ENCODE measurements at regions not wholly inside any gene's neighbourhood (a gene's known extent, or its start where the extent isn't known, plus 50 kb on each side); places are given as distances from the start of the nearest gene placed in this dataset.

DNA sequence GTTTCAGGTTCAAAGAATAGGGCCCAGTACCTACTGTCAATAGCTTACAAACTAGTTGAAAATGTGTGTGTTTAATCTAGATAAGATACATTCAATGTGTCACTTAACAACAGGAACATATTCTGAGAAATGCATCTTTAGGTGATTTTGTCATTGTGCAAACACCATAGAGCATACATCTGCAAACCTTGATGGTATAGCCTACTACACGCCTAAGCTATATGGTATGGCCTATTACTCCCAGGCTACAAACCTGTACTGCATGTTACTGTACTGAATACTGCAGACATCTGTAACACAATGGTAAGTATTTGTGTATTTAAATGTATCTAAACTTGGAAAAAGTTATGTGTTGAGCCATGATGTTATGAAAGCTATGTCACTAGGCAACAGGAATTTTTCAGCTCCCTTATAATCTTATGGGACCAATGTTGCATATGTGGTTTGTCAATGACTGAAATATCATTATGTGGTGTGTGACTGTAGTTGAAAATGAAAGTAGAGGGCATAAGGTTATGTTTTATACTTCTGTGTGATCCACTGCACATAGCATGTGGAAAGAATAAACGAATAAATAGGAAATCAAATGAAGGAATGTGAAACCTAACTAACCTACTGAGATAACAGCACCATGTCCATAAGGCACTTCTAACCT is 129.0 kb upstream of the CAMK1G start:
- no peak for DNase-seq

DNA sequence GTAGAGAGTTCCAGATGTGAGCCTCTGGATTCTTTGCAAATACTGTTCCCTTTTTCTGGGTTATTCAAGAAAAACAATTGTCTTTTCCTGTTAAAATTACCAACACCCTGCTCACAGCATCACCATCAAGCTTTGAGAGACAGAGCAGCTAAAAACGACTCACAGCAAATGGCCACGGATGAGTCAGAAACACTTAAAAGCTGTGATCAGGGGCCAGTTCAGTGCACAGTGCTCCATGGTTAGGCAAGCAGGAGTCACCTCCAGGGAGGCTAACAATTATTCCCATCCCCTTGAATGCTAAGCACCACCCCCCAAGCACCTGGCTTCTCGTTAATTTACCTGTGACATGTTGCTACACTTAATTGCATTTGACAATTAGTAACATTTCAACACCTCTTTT is 128.4 kb upstream of the CAMK1G start:
- no peak for DNase-seq

DNA sequence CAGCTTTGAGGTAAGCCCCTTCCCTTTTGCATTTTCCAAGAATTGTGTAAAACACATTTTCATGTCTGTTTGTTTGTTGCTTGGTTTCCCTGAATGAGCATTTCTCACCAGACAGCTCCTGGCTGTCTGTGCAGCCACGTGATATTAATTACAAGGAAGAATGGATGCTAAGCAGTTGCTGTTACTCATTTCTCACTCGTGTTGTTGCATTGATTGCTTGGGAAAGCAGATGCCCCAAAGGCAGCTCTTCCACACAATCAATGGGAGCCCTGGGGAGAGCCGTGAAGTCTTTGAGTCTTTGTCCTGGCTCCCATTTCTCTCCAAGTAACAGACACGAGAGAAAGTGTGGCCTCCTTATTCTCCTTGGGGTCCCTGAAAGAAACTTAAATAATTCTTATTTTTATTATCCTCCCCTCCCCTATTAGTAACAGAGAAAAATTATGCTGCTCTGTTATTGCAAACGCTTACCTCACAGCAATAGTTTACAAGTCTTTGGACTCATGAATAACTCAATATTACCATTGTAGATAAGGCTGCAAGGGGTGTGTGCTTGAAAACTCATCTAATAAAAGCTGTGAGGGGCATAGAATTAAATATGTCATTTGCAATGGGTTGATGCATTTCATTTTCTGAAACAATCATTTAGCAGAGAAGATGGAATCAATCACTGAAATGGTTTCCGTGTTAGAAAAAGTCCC is 127.7 kb upstream of the CAMK1G start:
- no peak for DNase-seq

DNA sequence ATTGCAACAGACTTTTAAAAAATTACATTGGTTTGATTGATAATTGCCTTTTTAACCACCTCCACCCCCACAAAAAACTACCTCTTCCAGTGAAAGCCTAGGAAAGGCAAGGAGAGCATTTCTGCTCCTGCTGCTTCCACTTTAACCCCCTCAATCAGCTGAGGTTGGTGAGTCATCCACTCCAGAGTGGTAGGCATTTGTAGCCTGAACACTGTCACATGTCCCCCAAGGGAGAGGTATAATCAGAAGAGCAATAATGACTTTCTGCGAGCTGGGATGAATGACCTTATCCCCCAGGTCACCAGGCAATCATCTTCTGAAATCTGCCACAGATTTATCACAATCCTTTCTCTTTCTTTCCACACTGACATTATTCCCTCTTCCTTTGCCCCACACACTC is 126.6 kb upstream of the CAMK1G start:
- DNase-seq: no peak

DNA sequence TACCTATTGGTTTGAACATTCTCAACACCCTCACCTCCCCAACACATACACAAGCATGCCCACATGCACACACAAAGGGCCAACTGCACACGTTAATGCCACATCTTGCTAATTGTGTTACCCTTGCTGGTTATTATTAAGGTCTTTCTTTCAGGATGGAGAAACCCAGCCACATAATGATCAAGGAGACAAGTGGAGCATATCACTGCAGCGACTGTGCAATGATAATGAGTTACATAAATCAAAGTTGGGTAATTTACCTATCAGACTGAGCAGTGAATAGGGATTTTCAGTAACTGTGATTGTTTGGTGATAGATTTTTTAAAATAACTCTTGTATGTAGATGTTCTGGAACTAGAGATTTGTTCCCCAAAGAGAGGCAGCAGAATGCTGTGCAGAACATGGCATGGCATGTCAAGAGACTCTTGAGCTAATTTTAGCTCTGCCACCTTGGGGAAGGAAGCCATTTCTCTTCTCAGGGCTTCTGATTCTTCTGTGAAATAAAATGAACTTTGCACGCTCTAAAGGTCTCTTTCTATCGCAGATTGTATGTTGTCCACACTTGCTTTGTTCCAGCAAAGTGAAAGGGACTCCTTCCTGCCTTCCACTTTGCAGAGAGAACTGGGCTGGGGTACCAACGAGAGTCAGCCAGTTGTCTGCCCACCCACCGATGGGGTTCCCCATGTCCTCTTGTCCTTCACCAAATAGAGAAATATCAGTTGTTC is 126.0 kb upstream of the CAMK1G start:
- no peak for DNase-seq

DNA sequence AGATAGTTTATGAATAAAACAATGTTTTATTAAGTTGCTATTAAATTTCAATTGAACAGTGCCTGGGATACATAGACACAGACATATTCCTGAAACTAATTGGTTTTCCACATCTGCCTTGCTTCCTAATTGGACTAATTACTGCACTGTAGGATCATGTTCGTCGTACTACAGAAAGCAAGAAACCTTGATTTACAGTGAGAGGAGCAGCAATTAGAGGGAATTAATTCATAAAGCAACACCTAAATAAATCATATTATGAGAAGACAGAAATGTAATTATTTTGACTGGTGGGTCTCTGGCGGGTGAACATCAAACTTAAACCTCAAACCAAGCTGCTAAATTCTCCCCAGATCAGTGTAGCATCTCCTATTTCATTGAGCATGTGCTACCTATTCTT is 124.6 kb upstream of the CAMK1G start:
- DNase-seq: no peak

DNA sequence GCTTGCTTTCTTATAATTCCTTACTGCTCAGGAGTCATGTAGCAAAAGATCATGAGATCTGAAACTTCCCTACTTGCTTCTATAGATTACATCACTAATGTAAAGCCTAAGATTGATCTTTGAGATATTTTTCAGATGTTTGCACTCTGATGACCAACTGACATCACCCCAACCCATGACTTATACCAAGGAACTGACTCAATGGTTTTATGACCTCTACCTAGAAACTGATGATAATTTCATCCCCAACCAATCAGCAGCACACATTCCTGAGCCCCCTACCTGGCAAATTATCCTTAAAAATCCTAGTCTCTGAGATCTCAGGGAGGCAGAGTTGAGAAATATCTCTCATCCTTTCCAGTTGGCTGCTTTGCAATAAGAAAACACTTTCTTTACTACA is 122.3 kb upstream of the CAMK1G start:
- DNase-seq: no peak

DNA sequence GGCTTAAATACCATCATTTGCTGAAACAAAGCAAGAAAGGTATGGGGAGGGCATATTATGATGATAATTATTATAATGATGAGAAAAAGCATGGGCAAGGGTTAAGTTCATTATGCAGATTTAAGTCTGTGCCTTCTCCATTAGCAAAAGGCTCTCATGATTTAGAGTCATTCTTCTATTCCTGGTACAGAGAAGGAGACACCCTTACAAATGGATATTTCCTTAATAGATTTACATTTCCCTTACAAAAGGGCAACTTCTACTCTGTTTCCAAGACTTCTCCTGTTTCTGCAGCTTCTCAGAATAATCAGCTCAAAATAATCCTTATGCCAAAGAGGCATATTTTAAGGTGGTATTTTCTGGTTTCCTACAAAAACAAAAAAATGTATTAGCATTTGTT is 121.1 kb upstream of the CAMK1G start:
- no peak for DNase-seq

DNA sequence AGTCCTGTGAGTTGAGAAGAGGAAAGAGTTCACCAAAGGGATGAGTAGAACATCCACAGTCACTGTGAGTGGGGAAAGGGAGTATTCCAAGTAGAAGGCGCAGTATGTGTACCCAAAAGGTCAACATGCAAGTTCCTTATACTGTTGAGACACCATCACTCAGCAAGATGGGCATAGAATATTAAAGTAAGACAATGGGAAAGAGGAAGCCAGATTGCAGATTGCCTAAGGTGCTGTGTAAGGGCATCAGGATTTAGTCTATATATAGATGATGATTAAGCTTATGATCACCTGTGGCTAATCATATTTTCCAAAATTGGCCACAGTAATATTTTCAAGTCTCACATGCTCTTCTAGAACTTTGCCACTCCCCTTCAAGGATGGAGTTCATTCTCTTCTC is 120.1 kb upstream of the CAMK1G start:
- no peak for DNase-seq

DNA sequence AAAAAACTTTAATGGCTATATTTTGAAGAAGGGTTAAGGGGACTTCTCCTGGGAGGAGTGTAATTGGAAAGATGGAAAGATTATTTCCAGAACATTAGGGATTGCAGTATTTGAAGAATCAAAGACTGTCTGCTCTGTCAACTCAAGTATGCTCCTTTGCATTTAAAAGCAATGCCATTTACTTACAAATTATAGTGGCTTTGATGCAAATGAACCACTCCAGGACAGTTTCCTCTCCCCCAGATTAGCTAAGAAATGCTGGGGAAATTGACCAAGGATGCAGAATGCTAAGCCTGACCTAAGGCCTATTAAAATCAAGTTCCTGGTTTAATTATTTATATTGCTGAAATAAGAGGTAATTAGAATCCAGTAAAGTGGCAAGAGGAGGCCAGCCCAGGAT is 110.5 kb upstream of the CAMK1G start:
- no peak for DNase-seq

DNA sequence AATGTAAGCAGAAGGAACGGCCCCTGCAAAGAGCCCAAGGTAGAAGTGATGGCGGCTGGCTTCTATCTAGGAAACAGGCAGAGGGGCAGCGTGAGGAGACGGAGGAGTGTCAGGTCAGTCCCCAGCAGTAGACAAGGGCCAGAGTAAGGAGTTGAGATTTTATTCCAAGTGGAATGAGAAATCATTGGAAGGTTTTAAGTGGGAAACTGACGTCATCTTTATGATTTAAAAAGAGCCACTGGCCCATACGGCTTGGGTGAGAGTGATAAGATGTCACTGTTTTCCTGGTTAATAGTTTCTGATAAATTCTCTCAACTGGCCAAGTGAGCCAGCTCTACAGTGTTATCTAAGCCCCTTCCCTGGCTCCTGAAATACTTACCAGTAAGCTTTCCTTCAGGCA is 103.2 kb upstream of the CAMK1G start:
- DNase-seq: no peak

DNA sequence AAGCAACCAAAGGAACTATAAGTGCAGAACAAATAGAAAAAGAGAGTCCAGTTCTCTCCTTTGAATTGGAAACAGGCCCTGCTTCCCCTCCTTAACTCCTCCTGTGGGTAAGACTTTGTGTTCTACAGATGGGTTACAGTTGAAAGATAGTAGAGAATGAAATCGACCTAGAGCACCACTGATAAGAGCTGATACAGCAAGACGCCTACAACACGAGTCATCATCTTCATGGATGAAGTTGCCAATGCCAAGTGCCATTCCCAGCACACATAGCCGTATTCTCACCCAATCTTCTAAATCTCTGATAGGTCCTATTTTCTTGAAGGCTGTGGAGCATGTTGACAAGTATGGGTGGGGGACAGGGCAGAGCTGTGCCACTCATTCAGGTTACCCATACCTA is 99.8 kb upstream of the CAMK1G start:
- DNase-seq: no peak

DNA sequence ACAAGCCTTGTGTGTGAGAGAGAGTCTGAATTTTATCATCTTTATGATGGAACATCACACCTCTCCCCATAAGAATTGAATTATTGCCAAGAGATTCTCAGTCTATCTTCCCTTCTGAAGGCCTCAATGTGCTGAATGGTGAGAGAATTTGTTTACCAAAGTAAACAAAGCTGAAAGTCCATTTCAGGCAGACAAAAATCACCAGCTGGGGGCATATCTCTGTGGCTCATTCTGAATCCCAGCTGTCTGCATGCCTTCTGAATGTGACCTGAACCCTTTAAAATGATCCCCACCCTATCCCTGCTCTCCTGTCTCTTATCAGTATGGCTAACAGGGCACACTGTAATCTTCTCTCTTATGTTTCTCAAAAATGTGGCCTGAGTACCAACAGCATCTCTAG is 99.1 kb upstream of the CAMK1G start:
- no peak for DNase-seq

DNA sequence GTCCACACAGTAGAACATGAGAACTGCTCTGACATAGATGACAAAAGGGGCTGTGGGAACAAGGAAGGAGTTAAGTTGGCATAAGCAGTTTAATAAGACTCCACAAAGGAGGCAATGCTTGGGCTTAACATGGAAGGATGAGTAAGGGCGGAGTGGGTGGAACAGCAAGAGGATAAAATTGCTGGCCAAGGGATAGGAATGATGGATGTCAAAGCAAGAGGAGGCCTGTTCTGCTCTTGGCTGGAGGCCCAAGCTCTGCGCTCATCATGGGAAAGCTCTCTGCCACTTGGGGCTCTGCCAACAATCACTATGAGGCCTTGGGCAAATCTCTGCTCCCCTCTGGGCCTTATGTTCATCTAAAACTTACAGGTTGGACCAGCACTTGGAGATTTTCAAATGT is 98.3 kb upstream of the CAMK1G start:
- no peak for DNase-seq

DNA sequence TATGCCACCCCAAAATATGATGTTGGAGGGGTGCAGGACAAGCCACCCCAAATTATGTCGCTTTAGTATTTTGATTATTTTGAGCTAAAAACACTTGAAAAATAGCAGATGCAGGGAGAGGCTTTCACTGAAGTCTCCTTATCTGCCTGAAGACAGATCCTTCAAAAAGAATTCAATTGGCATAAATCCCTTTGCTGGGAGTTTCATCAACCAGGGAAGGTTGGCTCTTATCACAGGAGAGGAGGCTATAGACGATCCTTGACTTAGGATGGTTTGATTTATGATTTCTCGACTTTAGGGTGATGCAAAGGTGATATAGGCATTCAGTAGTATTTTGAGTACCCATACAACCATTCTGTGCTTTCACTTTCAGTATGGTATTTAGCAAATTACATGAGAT is 97.8 kb upstream of the CAMK1G start:
- no peak for DNase-seq

DNA sequence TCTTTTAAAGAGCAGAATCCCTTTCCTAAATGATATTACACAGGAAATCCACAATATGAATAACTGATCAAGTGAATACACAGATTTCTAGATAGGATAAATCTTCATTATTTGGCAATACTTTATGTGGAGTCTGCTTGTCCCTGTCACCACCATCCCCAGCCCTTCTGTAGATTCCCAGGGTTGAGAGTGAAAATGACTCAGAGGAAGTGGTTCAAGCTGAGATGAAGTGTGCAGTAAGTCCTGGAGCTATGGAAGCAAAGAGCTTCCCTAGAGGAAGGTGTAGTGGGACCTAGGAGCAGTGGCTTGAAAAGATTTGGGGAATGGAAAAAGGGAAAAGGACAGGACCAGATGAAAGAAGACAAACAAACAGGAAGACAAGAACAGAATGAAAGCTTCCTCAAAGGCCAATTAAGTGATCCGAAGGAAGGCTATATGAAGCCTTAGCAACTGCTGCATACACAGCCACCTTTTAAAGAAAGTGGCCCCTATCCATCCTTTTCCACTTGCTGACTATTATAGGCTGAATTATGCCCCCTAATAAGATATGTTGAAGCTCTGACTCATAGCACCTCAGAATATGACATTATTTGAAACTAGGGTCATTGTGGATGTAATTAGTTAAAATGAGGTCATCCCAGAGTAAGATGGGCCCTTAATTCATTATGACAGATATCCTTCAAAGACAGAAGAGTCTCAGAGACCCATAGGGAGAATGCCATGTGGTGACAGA is 96.5 kb upstream of the CAMK1G start:
- no peak for DNase-seq

DNA sequence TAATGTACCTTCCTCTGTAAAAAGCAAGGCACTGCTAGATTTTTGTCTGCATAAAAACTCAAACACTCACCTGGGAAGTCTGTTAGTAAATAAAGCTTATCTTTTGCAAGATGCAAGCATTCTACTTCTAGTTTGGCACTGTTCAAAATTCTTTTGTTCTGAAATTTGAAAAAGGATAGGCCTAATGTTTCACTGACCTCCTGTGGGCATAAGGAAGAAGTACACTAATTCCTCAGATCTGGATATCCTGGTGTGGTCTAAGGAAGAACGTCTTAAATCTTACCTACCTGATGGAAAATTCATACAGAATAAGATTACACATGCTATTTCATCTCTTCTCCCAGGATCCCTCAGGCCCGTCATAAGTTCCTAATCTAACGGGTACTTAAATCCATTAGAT is 93.5 kb upstream of the CAMK1G start:
- no peak for DNase-seq

DNA sequence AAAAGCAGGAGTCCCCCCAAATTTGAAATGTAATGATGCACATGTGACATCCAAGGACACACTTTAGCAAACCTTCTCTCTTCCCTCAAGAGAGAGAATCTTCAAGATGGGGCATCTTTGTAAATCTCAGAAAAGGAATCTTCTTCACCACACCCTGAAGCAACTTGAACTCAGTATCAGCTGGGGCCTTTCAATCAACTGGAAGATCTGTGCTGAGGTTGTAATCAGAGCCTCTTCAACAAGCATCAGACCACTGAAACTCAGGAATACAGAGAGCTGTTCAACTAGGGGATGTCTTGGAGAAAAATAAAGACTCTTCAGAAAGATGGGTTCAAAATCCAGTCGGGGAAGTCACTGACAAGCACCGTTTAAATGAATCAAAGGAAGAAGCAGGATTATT is 92.5 kb upstream of the CAMK1G start:
- DNase-seq: no peak

DNA sequence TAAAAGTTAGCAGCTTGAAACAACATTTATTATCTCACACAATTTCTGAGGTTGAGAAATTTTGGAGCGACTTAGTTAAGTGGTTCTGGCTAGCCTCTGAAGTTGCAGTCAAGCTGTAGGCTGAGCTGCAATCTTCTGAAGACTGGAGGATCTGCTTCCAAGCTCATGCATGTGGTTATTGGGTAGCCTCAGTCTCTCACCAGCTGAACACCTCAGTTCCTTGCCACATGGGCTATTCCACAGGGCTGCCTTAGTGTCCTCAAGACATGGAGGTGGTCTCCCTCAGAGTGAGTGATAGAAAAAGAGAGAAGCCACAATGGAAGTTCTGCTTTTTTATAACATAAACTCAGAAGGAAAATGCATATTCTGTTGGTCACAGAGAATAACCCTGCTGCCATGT is 92.0 kb upstream of the CAMK1G start:
- DNase-seq: no peak

DNA sequence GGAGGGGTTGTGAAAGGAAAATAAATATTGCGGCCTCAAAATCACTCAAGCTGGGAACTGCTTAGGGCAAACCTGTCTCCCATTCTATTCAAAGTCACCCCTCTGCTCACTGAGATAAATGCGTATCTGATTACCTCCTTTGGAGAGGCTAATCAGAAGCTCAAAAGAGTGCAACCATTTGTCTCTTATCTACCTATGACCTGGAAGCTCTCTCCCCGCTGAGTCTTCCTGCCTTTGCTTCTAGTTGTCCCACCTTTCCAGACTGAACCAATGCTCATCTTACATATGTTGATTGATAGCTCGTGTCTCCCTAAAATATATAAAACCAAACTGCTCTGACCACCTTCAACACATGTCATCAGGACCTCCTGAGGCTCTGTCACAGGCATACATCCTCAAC is 91.6 kb upstream of the CAMK1G start:
- DNase-seq: no peak

DNA sequence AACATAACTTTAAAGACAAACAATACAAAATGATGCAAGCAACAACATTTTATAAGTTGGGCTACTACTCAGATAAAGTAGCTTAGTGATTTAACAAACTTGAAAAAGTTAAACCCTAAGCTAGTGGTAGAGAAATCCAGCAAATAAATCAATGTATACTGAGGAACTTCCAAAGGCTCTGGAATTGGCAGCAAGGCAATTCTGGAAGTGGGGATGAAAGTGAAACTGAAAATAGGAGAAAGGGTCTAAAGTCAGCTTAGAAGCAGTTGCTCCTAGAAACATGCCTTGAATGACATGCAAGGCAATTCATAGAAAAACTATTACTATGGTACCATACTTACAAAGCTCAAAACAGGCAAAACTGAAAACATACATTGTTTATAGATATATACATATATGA is 90.0 kb upstream of the CAMK1G start:
- no peak for DNase-seq

DNA sequence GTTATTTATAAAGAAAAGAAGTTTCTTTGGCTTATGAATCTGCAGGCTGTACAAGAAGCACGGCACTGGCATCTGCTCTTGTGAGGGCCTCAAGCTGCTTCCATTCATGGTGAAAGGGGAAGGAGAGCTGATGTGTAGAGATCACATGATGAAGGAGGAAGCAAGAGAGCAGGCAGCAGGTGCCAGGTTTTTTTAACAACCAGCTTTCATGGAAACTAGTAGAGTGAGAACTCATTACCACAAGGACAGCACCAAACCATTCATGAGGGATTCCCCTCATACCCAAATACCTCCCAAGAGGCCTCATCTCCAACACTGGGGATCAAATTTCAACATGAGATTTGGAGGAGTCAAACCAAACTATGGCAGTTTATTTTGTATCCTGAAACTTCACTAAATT is 85.8 kb upstream of the CAMK1G start:
- no peak for DNase-seq

DNA sequence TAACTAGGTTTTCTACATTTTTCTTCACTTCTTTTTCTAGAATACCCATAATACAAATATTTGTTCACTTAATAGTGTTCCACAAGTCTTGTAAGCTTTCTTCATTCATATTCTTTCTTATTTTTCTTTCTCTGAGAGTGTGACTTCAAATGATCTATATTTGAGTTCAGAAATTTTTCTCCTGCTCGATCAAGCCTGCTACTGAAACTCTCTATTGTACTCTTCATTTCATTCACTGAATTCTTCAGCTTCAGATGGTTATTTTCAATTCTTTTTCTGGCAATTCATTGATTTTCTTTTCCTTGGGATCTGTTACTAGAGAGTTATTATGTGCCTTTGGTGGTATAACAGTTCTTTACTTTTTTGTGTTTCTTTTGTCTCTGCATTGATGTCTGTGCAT is 82.5 kb upstream of the CAMK1G start:
- DNase-seq: no peak

DNA sequence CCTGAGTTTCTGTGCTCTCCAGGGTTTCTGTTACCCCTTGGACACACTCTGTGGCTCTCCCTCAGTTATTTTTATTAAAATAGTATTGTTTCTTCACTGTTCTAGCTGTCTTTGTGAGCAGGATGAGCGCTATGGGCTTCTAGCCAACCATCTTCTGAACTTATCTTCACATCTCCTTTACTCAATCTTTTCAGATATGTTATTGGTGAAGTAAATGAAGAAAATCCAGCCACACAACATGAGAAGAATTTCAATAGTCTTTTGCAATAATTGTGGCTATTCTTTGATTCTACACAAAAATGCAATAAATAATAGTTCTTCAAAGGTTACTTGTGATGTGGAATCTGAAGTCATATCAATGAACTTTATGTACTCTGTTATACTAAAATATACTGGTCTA is 80.3 kb upstream of the CAMK1G start:
- DNase-seq: no peak

Data from activated effector memory CD4-positive, alpha-beta T cell treated with Interleukin-2 at 50 U/mL for 16 hours (primary cell).